ENCODE measurements at regions not wholly inside any gene's neighbourhood (a gene's known extent, or its start where the extent isn't known, plus 50 kb on each side); places are given as distances from the start of the nearest gene placed in this dataset.

DNA sequence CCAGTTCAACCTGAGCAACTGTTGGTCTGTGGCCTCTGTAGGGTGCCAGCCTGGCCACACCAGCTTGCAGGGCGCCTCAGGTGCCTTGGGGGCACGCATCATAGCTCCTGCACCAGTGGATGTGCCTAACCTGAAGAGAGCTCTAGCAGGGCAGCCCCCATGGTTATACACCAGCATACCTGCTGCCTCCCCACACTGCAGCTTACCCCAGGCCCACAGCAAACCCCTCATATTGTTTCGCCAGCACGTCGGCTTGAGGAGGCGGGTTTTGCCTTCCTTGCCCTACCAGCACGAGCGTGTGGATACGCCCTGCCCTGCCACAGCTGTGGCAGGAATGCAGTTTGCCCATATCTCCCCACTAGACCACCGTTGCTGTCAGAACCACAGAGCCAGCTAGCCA is 435.9 kb downstream of the SLCO4C1 start:
- no peaks in the 10 kb centered on the region for H3K9me2 ChIP-seq
- H3K4me2 ChIP-seq: no peak overlapping the region
- no peak overlapping the region for H3K9ac ChIP-seq
- H3K4me1 ChIP-seq (ENCODE audit: control insufficient read depth in 1 of 2, insufficient read depth in 2 of 2, low read depth in 1 of 2, low read length in 1 of 2): no peaks in the 10 kb centered on the region
- TF ChIP-seq FOSL2 (IDR thresholded peaks at IDR 0.05; ENCODE audit: borderline replicate concordance, low read depth): no peak
- TF ChIP-seq FOXM1 (IDR thresholded peaks at IDR 0.05; ENCODE audit: low read depth): no peak
- TF ChIP-seq SIN3A (IDR thresholded peaks at IDR 0.05; ENCODE audit: borderline replicate concordance, low read depth, low read length): no peak
- TF ChIP-seq, protein P1, sequence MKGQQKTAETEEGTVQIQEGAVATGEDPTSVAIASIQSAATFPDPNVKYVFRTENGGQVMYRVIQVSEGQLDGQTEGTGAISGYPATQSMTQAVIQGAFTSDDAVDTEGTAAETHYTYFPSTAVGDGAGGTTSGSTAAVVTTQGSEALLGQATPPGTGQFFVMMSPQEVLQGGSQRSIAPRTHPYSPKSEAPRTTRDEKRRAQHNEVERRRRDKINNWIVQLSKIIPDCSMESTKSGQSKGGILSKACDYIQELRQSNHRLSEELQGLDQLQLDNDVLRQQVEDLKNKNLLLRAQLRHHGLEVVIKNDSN (IDR thresholded peaks at IDR 0.05; ENCODE audit: borderline replicate concordance, low read depth): no peak
- TF ChIP-seq ZBTB33 (IDR thresholded peaks at IDR 0.05; ENCODE audit: borderline replicate concordance, low read depth): no peak
- no peak for TF ChIP-seq GABPA (IDR thresholded peaks at IDR 0.05; ENCODE audit: low read depth)
- no peak for TF ChIP-seq MEF2A (IDR thresholded peaks at IDR 0.05; ENCODE audit: borderline replicate concordance, low read depth)
- TF ChIP-seq POLR2AphosphoS5 (IDR thresholded peaks at IDR 0.05; ENCODE audit: low read depth, low read length): no peak
- TF ChIP-seq USF2 (IDR thresholded peaks at IDR 0.05; ENCODE audit: borderline replicate concordance, low read depth, low read length): no peak
- TF ChIP-seq IRF3 (IDR thresholded peaks at IDR 0.05; ENCODE audit: low read depth, low read length): no peak
- no peak for TF ChIP-seq YY1 (IDR thresholded peaks at IDR 0.05; ENCODE audit: low read depth)
- TF ChIP-seq, protein P2, sequence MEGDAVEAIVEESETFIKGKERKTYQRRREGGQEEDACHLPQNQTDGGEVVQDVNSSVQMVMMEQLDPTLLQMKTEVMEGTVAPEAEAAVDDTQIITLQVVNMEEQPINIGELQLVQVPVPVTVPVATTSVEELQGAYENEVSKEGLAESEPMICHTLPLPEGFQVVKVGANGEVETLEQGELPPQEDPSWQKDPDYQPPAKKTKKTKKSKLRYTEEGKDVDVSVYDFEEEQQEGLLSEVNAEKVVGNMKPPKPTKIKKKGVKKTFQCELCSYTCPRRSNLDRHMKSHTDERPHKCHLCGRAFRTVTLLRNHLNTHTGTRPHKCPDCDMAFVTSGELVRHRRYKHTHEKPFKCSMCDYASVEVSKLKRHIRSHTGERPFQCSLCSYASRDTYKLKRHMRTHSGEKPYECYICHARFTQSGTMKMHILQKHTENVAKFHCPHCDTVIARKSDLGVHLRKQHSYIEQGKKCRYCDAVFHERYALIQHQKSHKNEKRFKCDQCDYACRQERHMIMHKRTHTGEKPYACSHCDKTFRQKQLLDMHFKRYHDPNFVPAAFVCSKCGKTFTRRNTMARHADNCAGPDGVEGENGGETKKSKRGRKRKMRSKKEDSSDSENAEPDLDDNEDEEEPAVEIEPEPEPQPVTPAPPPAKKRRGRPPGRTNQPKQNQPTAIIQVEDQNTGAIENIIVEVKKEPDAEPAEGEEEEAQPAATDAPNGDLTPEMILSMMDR (IDR thresholded peaks at IDR 0.05): no peak
- TF ChIP-seq EP300 (IDR thresholded peaks at IDR 0.05; ENCODE audit: borderline replicate concordance in 1 of 2, low read depth in 1 of 2, low read length in 1 of 2): no peak
- TF ChIP-seq REST (IDR thresholded peaks at IDR 0.05; ENCODE audit: low read depth, low read length): no peak
- no peak for TF ChIP-seq RXRA (IDR thresholded peaks at IDR 0.05; ENCODE audit: borderline replicate concordance, low read depth)
- no peak for TF ChIP-seq MAX (IDR thresholded peaks at IDR 0.05; ENCODE audit: low read depth)
- no peak for TF ChIP-seq RFX5 (IDR thresholded peaks at IDR 0.05; ENCODE audit: low read length)
- no peak for TF ChIP-seq SMC3 (IDR thresholded peaks at IDR 0.05; ENCODE audit: low read depth, low read length)
- TF ChIP-seq MXI1 (IDR thresholded peaks at IDR 0.05; ENCODE audit: low read depth, low read length): no peak
- TF ChIP-seq RAD21 (IDR thresholded peaks at IDR 0.05; ENCODE audit: low read length): no peak
- CTCF ChIA-PET: no interaction called here
- no peaks in the 10 kb centered on the region for H3K9me3 ChIP-seq
- POLR2A ChIA-PET: no interaction called here
- H3F3A ChIP-seq (replicated peaks; ENCODE audit: insufficient read depth): no peaks in the 10 kb centered on the region
- H3K36me3 ChIP-seq (replicated peaks in 1 of 2; ENCODE audit: control insufficient read depth in 1 of 2, insufficient read depth in 2 of 2, low read length in 1 of 2): no peaks in the 10 kb centered on the region
- DNase-seq: no peak
- no peaks in the 10 kb centered on the region for H3K27me3 ChIP-seq (ENCODE audit: insufficient read depth)
- no peak overlapping the region for H3K27ac ChIP-seq (ENCODE audit: low read depth in 2 of 2, low read length in 1 of 2)
- H2AFZ ChIP-seq (ENCODE audit: low read depth): no peak overlapping the region
- H3K79me2 ChIP-seq (ENCODE audit: insufficient read depth): no peaks in the 10 kb centered on the region
- no peaks in the 10 kb centered on the region for H4K20me1 ChIP-seq (ENCODE audit: insufficient read depth)
- no peak overlapping the region for H3K4me3 ChIP-seq (ENCODE audit: low read depth in 2 of 2, low read length in 1 of 2)
- WGBS (ENCODE audit: low lambda C conversion rate): 59% methylated on average over 5 of the region's 10 CpGs

All from SK-N-SH (cell line).